Activated effector memory CD4-positive, alpha-beta T cell treated with Interleukin-2 at 50 U/mL for 16 hours (primary cell): ENCODE measurements at regions not wholly inside any gene's neighbourhood (a gene's known extent, or its start where the extent isn't known, plus 50 kb on each side); places are given as distances from the start of the nearest gene placed in this dataset.
"Not testable (repeated sequence)": the region's sequence is repeated elsewhere in the genome, so short reads cannot be mapped to it uniquely, and the experiment has no call there.

Experiments used
- DNase-seq: peaks from one replicate; pipeline ENCODE4 v3.0.0-alpha.2; 2020

GRCh38 chr6:144360401-144360800 lies 75.3 kb downstream of the UTRN start:
- DNase-seq: no peak

- DNase-seq: no peak
Observed at GRCh38 chr6:144361016-144361415, 75.9 kb downstream of the UTRN start.

- DNase-seq: no peak
Observed at GRCh38 chr6:144362042-144363018, 77.2 kb downstream of the UTRN start.

- no peak for DNase-seq
Observed at GRCh38 chr6:144364208-144364720, 79.1 kb downstream of the UTRN start.

GRCh38 chr6:144364782-144365181 lies 79.6 kb downstream of the UTRN start:
- no peak for DNase-seq

- DNase-seq: no peak
Observed at GRCh38 chr6:144365271-144365670, 80.1 kb downstream of the UTRN start.

GRCh38 chr6:144369696-144370095 lies 84.6 kb downstream of the UTRN start:
- not testable (repeated sequence) for DNase-seq

- no peak for DNase-seq
Observed at GRCh38 chr6:144372116-144372515, 87.0 kb downstream of the UTRN start.

GRCh38 chr6:144372611-144373594 lies 87.8 kb downstream of the UTRN start:
- DNase-seq: no peak

- not testable (repeated sequence) for DNase-seq
Observed at GRCh38 chr6:144374525-144374924, 89.4 kb downstream of the UTRN start.

GRCh38 chr6:144377586-144378210 lies 92.6 kb downstream of the UTRN start:
- DNase-seq: no peak

- DNase-seq: no peak
Observed at GRCh38 chr6:144378437-144378836, 93.3 kb downstream of the UTRN start.

GRCh38 chr6:144379356-144379755 lies 94.2 kb downstream of the UTRN start:
- DNase-seq: no peak

- DNase-seq: not testable (repeated sequence)
Observed at GRCh38 chr6:144381499-144381898, 96.4 kb downstream of the UTRN start.

- DNase-seq: no peak
Observed at GRCh38 chr6:144383336-144383735, 98.2 kb downstream of the UTRN start.

- DNase-seq: no peak
Observed at GRCh38 chr6:144384427-144384826, 99.3 kb downstream of the UTRN start.

- DNase-seq: not testable (repeated sequence)
Observed at GRCh38 chr6:144389474-144389873, 104.3 kb downstream of the UTRN start.

- DNase-seq: no peak
Observed at GRCh38 chr6:144390202-144390601, 105.1 kb downstream of the UTRN start.

GRCh38 chr6:144390886-144391285 lies 105.8 kb downstream of the UTRN start:
- DNase-seq: no peak

GRCh38 chr6:144392536-144392935 lies 107.4 kb downstream of the UTRN start:
- no peak for DNase-seq

- no peak for DNase-seq
Observed at GRCh38 chr6:144394210-144394609, 109.1 kb downstream of the UTRN start.

- no peak for DNase-seq
Observed at GRCh38 chr6:144395014-144395413, 109.9 kb downstream of the UTRN start.

GRCh38 chr6:144395826-144396225 lies 110.7 kb downstream of the UTRN start:
- DNase-seq: no peak
